Coronary artery (tissue), 2 donors: ENCODE measurements at regions not wholly inside any gene's neighbourhood (a gene's known extent, or its start where the extent isn't known, plus 50 kb on each side); places are given as distances from the start of the nearest gene placed in this dataset.

Experiments used
- DNase-seq: peaks from one replicate; pipeline ENCODE4 v3.0.0-alpha.2; 2017; ENCODE audit warnings: low spot score
- H3K27ac ChIP-seq, 2 donors: fragments of 200-600 bp; sonication (generic); one replicate each; pipeline ENCODE4 v1.5.1; 2016 to 2019
- H3K4me3 ChIP-seq: fragments of 200-600 bp; sonication (generic); 2 replicates; pipeline ENCODE4 v1.5.1; 2016; ENCODE audit warnings: mild to moderate bottlenecking, moderate library complexity
- CTCF ChIP-seq: fragments of 200-600 bp; sonication (generic); IDR thresholded peaks from one replicate; pipeline ENCODE4 v1.5.1; 2019; ENCODE audit warnings: antibody characterized with exemption

GRCh38 chr4:147312376-147313046 lies 168.4 kb upstream of the EDNRA start:
- no peak for DNase-seq
- Histone ChIP-seq H3K4me3 (no peak overlapping the region), H3K27ac (no peak overlapping the region)
- TF ChIP-seq CTCF: no peak

- no peak for DNase-seq
- Histone ChIP-seq H3K27ac (no peak overlapping the region), H3K4me3 (no peak overlapping the region)
- TF ChIP-seq CTCF: no peak
Observed at GRCh38 chr4:147313108-147313507, 167.8 kb upstream of the EDNRA start.

- no peak for DNase-seq
- Histone ChIP-seq H3K4me3 (peak overlapping the region; percentile 1), H3K27ac (peak overlapping the region in 1 of 2 donors; percentile 40)
- no peak for TF ChIP-seq CTCF
Observed at GRCh38 chr4:147318586-147318985, 162.3 kb upstream of the EDNRA start.

GRCh38 chr4:147325571-147325981 lies 155.3 kb upstream of the EDNRA start:
- no peak overlapping the region for H3K4me3 ChIP-seq
- DNase-seq: no peak
- no peak overlapping the region for H3K27ac ChIP-seq
- no peak for TF ChIP-seq CTCF

- no peak for TF ChIP-seq CTCF
- no peak overlapping the region for H3K27ac ChIP-seq
- DNase-seq: no peak
- H3K4me3 ChIP-seq: no peak overlapping the region
Observed at GRCh38 chr4:147326591-147326990, 154.3 kb upstream of the EDNRA start.

- DNase-seq: no peak
- no peak overlapping the region for H3K4me3 ChIP-seq
- H3K27ac ChIP-seq: peak overlapping the region in 1 of 2 donors; percentile 24
- no peak for TF ChIP-seq CTCF
Observed at GRCh38 chr4:147327322-147327721, 153.6 kb upstream of the EDNRA start.

GRCh38 chr4:147328189-147328588 lies 152.7 kb upstream of the EDNRA start:
- no peak for DNase-seq
- TF ChIP-seq CTCF: no peak
- no peak overlapping the region for H3K27ac ChIP-seq
- H3K4me3 ChIP-seq: no peak overlapping the region
